T-helper 1 cell treated with Interleukin-12 subunit alpha and Interleukin-12 subunit beta and Interleukin-4 antibody, amounts not matched to agents 30 ng/mL and 1 ng/mL, for 36 hours (primary cell): ENCODE measurements at regions not wholly inside any gene's neighbourhood (a gene's known extent, or its start where the extent isn't known, plus 50 kb on each side); places are given as distances from the start of the nearest gene placed in this dataset.

Experiments used
- intact Hi-C: fragments of 100-400 bp; cut with micrococcal nuclease; formaldehyde crosslinking; loops from one replicate; pipeline ENCODE4 v1.15.1; 2024

DNA sequence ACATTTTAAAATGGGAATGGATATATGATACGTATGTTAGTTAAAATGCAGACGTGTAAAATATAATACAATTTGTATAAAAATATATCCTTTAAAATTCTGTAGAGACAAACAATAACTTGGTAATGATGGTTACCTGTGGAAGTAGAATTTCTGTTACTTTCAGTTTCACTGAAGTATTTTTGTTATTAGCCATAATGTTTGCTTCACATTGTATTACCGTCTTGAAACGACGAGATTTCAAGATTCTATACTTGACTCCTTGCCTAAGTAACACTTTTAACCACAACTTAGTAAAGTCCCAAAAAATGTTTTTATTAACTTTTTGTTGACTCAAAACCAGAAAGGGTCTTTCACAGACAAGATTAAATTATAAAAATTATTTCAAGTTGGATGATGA lies 488.3 kb upstream of the VRK2 start:
- intact Hi-C loops: no loop called here

DNA sequence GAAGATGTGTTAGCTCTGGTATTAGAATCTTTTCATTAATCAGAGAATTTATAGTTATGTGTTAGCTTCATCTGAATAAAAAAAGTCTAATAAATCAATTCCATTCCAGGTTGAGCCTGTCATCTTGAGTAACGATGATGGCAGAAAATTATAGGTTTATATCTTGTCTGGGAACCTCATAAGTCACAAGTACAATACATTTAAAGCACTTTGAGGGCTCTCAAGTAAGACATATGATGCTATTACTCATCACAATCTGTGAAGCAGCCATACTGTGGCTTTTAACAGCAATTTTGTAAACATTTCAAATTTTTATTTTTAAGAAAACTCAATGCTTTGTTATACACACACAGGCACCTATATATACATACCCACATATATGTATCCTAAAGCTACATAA lies 484.1 kb upstream of the VRK2 start:
- intact Hi-C loops: no loop called here

- intact Hi-C loops: no loop called here
These were observed 483.6 kb upstream of the VRK2 start for GRCh38 chr2:57563015-57563414.

DNA sequence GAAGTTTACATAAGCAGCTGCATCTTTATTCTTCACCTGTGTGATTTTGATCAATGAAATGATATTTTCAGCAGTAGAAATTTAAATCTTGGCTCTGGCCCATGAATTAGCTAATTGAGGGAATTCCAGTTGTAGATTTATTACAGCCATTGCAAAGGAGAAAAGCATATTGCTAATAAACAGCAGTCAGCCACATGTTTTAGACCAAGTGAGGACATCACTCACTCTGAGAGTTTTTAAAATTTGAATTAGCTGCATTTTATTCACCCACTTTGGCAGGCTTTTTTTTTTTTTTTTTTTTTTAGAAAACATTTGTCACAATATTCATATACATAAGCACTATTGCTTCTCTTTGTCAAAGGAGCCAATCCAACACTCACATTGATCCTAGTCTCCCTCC lies 479.4 kb upstream of the VRK2 start:
- intact Hi-C loops: no loop called here

DNA sequence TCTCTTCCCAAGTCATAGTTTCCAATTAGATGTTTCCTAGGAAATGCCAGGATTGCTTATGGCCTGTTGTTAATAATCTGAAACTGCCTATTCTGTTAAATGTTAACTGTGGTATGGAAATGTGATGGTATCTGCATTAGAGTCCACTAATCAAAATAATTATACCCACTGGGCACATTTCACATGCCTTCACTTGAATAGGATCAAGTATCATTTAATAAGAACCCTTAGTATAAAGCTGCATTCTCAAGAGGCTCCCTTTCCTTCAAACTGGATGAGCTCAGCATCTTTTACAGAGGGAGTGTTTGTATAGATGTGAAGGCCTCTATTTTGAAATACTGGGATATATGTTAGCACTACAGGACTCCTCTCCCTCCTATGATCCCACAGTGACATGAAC lies 477.2 kb upstream of the VRK2 start:
- intact Hi-C loops: no loop called here

- intact Hi-C loops: no loop called here
These were observed 475.6 kb upstream of the VRK2 start for GRCh38 chr2:57570961-57571360.

- intact Hi-C loops: no loop called here
These were observed 470.8 kb upstream of the VRK2 start for GRCh38 chr2:57575700-57576268.

GRCh38 chr2:57576983-57577382 lies 469.6 kb upstream of the VRK2 start:
- intact Hi-C loops: no loop called here

GRCh38 chr2:57597940-57598339 lies 448.7 kb upstream of the VRK2 start:
- intact Hi-C loops: no loop called here

DNA sequence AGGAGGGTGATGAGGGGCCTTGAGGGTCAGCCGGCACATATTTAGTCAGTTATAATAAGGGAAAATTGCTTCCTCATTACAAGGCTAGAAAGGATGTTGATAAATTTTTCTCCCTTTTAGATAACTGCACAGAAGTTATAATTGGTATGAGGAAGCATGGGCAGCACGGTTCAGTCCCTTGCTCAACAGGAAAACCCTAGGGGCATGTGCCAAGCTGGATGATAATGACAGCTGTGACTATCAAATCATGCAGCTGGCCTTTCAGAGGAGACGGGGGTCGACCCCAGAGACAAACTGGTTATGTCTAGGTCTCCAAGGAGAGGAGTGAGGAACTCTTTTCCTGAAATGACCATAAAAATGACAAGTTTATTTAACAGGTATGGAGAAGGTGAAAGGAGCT lies 448.1 kb upstream of the VRK2 start:
- intact Hi-C loops: no loop called here

- intact Hi-C loops: no loop called here
These were observed 443.9 kb upstream of the VRK2 start for GRCh38 chr2:57602733-57603132.

DNA sequence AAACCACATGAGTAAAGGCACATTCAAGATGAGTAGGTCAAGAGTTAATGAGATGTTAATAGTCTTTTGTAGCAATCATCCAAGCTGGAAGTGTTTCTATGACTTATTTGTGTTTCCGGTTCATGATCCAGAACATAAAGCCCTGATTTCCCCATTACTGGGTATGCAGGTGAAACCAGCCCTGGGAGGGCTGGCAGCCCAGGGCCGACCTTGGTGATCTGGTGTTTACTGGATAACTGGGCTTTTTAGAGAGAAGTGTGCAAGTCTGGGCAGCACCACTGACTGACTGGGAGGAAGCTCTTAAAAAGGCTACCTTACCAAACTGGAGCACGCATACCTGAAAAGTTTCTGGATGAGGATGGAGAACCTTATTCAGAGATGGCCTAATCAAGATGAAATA lies 431.6 kb upstream of the VRK2 start:
- intact Hi-C loops: no loop called here

GRCh38 chr2:57615855-57616556 lies 430.6 kb upstream of the VRK2 start:
- intact Hi-C loops: no loop called here

DNA sequence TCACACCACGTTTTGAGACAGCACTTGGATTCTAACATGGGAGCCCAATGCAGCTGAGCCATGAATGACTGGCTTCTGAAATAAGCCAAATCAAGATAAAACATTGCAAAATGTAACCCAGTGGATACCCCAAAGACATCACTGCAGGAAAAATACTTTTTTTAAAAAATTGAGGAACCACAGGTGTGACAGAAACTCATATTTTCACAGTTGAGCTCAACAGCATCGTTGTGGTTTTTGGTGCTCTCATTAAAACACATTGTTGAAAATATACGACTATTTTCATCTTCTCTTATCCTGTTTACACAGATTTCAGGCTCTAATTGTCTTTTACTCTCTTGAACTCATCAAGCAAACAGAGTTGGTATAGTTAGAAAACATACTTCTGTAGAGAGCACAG lies 429.3 kb upstream of the VRK2 start:
- intact Hi-C loops: no loop called here

- intact Hi-C loops: no loop called here
These were observed 425.4 kb upstream of the VRK2 start for GRCh38 chr2:57621122-57621663.

- intact Hi-C loops: no loop called here
These were observed 424.6 kb upstream of the VRK2 start for GRCh38 chr2:57622009-57622408.

DNA sequence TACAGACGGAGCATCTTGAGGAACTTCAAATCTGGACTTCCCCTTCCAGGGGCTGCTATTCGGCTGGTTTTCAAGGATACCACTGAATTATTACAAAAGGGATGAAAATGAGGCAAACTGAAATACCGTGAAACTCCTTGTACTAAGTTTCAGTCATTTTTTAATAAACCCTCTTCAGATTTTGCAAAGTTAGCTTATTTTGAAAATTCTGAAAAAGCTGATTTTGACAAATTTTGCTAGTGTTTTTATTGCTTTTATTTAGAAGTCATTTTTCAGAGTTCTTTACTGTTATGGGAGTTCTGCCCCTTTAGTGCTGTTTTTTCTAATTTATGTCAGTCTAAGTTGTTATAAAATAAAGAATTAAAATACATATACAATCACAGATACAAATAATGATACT lies 390.4 kb upstream of the VRK2 start:
- intact Hi-C loops: no loop called here

DNA sequence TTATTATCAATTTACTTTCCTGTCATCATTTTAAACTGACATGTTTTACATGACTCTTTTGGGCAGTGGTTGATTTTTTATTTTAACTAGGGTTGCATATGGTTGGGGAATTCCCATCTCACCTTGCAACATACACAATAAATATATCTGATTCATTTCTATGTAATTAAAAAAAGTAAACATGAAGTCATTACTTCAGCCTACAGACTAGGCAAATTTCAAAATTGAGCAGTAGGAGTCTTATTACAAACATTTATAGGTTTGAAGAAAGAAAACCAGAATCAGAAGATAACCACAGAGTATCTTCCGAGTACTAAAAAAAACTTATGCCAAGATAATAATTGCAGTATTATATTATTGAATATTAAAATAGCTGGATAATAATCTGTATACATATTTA lies 377.0 kb upstream of the VRK2 start:
- intact Hi-C loops: no loop called here

- intact Hi-C loops: no loop called here
These were observed 372.6 kb upstream of the VRK2 start for GRCh38 chr2:57674025-57674424.

GRCh38 chr2:57674743-57675142 lies 371.9 kb upstream of the VRK2 start:
- intact Hi-C loops: no loop called here

DNA sequence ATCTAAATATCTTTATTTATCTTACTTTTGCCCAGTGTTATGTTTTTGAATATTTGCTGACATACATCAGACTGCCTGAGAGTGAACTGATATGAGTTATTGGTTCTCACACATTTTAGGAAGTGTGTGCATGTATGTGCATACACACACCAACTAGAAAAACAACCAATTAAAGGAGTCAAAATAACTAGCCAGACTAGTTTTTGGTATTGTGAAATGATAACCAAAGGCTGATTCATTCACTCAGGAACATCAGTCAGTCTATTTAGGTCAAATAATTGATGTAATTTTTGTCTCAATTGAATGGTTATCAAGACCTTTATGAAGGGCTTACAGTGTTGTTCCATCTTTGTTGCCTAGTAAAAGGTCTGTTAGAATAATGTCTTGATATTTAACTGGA lies 369.3 kb upstream of the VRK2 start:
- intact Hi-C loops: no loop called here

- intact Hi-C loops: no loop called here
These were observed 365.0 kb upstream of the VRK2 start for GRCh38 chr2:57681650-57682049.

GRCh38 chr2:57685032-57685431 lies 361.6 kb upstream of the VRK2 start:
- intact Hi-C loops: no loop called here
